ENCODE measurements at regions not wholly inside any gene's neighbourhood (a gene's known extent, or its start where the extent isn't known, plus 50 kb on each side); places are given as distances from the start of the nearest gene placed in this dataset.

DNA sequence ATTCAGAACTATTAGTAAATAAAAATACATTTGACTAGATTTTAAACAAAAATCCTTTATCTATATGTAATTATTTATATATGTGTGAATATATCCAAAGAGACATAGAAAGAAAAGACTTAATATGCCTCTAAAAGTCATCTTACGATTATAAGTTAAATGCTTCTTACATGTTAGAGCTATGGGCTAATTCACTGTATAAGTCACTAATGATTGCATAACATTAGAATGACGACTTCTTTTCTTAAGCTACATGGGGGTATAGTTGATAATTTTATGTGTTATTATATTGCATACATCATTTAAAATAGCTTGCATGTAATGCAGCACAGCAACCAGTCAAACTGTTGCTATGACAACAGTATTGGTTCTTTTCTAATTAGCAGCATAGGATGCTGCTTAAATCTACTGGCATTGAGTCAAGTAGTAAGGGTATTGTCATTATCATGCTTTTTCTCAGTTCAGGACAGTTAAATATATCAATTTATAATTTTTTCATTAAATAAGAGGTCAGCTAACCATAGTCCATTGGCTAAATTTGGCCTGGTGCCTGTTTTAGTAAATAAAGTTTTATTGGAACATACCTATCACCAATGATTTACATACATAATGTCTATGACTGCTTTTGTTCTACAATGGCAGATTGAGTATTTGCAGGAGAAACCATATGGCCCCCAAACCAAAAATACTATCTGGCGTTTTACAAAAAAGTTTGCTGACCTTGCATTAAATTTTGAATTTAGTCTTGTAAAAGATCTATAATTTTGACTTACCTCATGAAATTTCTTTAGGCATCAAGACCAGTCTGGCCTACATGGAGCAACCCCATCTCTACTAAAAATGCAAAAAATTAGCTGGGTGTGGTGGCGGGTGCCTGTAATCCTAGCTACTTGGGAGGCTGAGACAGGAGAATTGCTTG is 207.7 kb upstream of the ZSWIM2 start:
- DNase-seq = no peak

DNA sequence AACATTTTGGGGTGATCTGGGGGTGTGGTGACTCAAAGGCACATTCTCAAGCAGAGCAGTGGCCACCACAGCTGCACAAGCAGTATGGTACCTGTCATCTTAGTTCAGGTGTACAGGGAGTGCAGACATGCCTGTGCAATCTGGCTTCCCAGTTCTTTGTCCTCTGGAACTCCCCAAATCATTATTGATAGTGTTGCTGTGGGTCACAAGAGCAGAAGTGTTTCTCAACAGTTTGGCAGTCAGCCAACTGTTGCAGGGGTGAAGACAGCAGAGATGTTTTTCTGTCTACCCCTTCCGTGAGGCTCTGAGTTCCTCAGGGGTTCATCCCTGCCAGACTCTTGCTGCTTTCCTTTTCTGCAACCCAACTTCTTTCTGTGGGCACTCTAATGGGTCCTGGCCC is 206.5 kb upstream of the ZSWIM2 start:
- peak; percentile 13 for DNase-seq

DNA sequence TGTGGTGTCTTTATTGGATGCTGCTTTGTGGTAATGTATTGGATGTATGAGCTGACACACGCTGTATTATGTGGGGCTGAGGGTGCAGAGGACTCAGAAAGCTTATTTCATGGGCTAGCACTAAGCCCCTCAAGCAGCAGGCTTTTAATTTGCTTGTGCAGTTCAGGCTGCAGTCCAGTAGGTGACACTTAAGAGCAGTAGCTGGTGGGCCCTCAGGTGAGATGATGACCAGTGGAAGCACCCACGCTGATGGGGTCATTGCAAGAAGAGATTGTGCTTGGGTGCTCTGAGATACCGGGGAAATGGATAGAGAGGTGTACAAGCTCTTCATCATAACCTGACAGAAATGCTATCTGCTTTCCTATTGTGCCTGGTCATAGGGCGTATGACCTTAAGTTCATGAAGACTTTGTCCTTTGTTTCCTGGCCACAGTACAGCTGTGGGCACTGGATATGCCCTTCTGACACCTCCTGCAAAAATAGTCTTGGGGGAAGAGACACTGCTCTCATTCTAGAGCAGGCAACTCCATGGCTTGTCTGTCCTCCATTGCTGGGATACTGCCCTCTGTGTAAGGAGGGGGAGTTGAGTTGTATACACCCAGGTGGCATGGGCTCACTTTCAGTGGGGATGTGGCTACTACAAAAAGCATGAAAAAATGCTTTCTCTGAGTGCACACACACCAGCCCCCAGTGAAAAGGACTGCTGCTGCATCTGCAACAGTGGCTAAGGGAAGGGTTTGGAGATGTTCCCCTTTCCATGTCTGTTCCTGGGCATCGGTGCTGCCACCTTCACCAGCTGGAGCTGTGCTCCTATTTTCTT is 205.7 kb upstream of the ZSWIM2 start:
- no peak for DNase-seq

DNA sequence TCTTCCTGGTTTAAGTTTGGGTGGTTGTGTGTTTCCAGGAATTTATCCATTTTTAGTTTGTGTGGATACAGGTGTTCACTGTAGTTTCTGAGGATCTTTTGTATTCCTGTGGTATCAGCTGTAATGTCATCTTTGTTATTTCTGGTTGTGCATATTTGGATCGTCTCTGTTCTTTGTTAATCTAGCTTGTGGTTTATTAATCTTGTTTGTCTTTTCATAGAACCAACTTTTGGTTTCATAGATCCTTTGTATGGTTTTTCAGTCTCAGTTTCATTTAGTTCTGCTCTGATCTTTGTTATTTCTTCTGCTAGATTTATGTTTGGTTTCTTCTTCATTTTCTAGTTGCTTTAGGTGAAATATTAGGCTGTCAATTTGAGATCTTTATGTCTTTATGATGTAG is 202.4 kb upstream of the ZSWIM2 start:
- no peak for DNase-seq

DNA sequence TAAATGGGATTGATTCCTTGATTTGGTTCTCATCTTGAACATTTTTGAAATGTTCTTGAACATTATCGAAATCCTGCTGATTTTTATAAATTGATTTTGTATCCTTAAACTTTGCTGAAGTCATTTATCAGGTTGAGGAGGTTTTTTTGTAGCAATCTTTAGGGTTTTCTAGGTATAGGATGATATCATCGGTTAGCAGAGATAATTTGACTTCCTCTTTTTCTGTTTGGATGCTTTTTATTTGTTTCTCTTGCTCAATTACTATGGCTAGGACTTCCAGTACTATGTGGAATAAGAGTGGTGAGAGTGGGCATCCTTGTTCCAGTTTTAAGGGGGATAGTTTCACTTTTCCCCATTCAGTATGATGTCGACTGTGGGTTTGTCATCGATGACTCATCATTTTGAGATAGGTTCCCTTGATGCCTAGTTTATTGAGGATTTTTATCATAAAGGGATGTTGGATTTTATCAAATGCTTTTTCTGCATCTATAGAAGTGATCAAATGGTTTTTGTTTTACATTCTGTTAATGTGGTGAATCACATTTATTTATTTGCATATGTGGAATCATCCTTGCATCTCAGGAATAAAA is 201.5 kb upstream of the ZSWIM2 start:
- DNase-seq = no peak

DNA sequence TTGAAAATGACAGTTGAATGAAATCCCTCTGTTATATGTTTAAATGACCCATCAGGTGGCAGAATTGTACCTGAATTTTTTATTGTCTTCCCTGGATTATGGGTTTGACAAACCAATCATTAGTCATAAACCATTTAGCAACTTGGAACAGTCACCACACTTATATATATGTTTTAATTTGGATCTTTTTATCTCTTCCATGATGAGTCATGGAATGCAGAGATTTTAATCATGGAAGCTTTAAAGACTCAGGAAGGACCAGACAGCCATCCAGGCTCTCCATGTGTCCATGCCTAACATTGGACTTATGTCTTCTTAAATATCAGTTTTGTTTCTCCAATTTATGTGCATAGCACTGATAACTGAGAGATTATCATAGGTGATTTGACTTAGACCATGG is 188.3 kb upstream of the ZSWIM2 start:
- no peak for DNase-seq

DNA sequence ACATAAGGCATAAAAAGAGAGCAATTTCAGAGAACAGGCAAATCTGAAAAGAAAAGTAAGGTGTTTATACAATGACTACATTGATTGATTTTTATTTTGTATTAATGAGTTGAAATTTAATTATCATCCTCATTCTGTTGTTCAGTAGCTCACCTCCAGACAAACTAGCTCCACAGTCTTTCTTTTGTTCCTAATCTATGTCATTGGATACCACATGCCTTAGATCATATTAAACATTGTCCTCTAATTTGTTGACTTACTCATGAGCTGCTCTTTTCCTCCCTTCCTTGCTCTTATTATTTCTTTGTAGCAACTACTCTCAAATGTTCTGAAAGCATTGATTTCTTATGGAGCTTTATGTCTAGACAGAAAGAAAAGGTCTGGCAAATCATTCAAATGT is 185.5 kb upstream of the ZSWIM2 start:
- no peak for DNase-seq

DNA sequence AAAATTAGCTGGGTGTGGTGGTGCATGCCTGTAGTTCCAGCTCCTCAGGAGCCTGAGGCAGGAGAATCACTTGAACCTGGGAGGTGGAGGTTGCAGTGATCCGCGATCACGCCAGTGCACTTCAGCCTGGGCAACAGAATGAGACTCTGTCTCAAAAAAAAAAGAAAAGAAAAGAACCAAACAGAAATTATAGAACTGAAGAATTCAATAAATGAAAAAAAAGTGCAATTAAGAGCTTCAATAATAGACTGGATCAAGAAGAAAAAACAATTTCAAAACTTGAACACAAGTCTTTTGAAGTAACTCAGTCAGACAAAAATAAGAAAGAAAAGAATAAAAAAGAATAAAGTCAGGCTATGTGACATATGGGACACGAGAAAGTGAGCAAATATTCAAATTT is 175.8 kb upstream of the ZSWIM2 start:
- DNase-seq = no peak

DNA sequence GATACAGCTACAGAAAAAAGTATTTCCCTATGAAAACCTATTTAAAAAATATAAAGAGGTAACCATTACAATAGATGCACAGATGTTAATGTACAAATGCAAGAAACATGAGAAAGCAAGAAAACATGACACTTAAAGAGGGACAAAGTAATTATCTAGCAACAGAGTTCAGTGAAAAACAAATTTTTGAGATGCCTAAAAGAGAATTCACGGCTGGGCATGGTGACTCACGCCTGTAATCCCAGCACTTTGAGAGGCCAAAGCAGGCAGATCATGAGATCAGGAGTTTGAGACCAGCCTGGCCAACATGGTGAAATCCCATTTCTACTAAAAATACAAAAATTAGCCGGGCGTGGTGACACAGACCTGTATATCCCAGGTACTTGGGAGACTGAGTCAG is 175.0 kb upstream of the ZSWIM2 start:
- DNase-seq = peak; percentile 18

DNA sequence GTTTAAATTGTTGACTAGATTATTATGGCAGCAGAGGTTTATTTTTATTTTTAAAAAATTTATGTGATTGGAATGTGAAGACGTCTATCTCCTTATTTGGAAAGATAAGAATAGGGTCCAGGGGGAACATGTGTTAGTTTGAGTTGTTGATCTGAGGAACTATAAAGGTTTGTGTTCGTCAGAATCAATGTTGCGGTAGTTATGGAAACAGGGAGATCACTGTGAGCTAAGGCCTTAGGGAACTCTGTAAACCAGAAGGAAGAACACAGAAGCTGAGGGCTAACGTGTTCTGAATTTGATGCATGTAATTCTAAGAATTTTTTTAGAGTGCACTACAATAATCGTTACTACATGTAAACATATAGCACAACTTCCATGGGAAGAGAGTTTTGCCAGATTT is 168.5 kb upstream of the ZSWIM2 start:
- DNase-seq = no peak

DNA sequence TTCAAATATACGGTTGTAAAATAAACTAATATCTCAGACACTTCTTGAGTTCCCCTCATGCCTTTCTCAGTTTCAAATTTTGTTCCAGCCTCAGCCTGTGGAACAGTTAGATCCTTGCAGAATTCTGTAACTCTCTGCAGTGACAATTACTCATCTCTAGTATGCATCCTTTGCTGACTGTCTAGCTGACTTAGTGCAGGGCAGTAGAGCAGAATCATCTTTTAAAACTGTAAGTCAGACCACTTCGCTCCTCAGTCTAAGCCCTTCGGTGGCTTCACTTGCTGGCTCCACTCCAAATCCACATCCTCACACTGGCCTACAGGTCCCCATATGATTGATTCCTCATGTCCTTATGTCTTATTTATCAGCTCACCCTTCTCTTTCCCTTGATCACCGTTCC is 164.1 kb upstream of the ZSWIM2 start:
- peak; percentile 23 for DNase-seq

DNA sequence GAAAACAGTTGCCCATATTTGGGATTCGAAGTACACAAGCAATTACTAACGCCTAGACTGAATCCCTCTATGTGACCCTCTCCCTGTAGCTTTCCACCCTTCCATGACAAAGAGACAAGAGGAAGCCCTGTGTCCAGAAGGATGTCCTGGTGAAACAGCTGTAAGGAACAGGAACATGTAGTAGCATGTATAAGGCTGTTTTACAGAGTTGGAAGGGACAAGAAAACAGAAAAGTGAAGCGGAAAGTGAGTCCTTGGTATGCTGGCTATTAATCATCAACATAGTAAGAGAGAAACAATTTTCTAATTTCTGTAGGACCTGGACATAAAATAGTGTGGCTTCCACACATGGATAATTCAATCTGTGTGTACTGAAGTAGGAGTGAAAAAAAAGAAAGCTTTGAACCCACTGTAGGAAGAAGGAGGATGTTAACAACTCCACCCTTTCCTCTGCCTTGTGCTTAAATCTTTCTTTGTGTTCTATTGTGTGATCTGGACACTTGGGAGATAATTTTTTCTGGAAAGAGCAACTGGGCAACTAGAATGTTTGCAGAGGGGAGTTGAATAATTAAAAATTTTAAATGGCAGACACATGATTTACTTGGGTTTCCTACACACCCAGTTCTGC is 162.3 kb upstream of the ZSWIM2 start:
- DNase-seq = no peak

DNA sequence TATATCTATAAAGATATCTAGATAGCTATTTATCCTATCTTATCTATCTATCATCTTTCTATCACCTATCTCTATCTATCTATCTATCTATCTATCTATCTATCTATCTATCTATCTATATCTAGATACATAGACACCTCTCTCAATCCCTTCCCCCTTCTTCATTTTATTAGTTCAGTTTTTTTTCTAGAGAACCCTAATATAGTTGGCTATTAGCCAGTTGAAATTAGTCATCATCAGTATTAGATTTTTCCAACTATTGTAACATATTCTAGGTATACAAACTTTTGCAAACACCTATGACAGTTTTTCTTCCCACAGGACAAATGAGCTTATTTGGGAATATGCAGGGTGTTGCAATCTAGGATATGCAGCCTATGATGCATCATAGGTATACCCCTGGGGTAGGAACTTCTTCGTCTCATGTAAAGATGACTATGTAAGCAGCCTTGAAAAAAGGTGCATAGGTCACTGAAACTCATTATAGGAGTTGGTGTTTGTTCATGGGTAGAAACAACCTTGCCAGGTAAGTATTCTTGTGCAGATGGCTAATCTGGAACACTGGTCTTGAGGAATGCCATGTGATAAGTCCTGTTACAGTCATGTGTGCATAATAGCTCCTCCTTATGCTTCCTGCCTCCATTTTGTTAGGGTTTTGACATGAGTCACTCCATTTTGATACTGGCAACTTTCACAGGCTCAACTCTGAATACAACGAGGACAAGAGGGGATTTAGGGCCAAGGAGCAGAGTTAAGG is 160.7 kb upstream of the ZSWIM2 start:
- no peak for DNase-seq

DNA sequence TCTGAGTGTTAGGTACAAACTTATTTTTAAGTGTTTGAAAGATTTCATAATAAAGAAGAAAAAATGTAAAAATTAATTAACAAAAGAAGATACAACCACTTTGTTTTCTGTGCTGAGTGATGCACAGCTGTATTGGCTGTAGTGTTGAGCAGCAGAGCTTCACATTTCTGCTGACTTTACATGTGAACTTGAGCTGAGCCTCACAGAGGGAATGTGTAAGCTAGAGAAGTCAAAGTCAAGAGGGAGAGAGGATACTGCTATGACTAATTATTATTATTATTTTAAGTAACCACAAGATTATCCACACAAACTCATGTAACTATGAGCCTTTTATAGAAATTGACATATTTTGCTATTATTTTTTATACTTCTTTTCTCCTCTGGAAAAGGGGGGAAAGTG is 159.1 kb upstream of the ZSWIM2 start:
- DNase-seq = peak; percentile 42

DNA sequence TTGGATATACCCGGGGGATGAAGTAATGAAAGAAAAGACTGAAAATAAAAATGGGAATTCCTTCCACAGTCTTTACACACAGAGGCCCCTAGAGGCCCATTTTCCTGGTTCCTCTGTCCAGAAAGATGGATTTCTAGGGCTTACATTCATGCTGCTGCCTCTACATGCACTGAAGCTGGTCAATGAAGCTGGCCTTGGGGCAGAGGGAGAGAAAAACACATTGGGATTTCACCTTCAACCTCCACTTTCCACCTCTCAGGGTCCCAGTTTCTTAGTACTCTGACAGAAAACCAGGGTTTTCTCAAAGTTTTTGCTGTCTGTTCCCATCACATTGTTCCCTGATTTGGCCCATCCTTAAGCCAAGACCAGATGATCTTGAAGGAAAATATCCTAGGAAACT is 154.6 kb upstream of the ZSWIM2 start:
- DNase-seq = no peak

DNA sequence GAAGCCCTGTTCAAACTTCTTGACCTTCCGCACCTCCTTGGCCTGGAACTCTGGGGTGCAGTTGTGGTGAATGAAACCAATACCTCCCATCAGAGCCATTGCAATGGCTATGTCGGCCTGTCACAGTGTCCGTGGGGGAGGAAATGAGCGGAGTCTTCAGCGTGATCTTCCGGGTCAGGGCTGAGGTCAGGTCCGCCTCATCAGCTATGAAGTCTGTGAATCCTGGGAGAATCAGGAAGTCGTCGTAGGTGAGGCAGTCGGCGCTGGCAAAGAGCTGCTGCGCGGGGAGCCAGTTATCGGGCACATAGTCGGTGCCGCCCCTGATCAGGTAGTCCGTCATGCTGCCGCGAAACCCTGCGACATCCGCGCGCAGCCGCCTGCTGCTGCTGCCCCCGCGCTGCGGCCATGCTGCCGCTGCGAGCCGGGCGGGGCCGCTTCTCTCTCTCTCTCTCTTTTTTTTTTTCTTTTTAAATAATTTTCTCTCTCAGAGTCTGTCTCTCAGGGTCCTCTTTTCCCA is 154.1 kb upstream of the ZSWIM2 start:
- DNase-seq = no peak

DNA sequence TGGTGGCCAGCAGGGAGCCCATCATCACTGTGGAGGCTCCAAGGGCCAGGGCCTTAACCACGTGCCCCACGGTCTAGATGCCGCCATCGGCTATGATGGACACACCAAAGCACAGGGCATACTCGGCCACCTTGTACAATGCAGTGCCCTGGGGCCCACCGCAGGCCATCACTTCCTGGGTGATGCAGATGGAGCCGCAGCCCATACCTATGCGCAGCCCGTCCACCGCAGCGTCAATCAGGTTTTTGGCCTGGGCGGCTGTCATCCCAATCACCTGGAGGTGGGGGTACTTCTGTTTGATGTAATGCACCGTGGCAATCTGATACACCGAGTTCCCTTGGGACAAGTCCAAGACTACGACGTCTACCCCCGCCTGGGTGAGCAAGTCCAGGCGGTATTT is 153.3 kb upstream of the ZSWIM2 start:
- DNase-seq = no peak

DNA sequence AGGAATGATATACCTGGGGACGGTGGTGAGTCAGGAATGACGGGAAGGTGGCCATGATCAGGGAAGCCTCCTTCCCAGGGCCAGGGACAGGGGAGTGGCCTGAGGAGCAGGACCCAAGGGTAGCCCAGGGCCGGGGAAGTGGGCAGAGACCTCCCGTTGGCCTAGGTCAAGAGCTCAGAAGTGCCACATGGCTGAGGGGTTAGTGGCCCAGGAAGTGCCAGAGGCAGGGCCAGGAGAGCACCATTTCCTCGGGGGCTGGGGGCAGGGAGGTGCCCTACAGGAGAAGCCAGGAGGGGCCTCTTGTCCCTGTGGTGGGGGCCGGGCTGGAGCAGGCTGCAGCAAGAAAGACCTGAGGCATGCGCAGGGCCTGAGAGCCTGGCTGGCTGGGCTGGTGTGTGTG is 152.3 kb upstream of the ZSWIM2 start:
- no peak for DNase-seq

DNA sequence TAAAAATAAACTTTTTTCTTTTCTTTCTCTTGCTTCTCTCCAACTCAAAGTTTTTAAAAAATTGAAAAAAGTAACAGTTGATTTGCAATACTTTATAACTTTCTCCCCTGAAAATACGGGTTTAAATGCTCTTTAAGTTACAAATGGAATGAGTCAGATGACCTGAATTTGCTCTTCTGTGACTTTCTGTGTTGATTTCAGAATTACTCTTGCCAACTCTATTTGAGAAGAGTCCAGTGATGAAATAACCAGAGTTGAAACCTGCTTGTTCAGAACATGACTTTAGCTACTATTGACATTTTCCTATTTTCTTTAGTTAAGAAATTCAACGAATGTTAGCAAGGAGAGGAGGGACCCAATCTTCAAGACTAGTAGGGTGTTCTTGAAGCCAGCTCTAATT is 146.1 kb upstream of the ZSWIM2 start:
- peak; percentile 13 for DNase-seq

DNA sequence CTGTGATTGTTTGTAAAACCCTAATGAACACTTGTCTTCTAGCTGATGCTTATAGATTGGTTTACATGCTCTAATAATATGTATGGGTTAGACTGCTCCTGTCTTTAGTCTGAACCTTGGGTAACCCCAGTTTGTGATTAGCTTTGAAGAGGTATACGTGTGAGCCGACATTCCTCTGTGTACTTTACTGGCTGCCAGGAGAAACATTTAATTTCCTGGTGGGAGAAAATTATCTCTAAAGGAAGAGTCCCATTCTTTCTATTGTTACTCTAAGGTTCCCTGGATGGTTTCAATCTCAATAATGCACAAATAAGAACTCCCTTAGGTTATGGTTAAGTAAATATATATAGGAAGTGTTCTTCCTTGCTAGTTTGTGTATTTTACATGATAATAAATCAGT is 143.6 kb upstream of the ZSWIM2 start:
- DNase-seq = no peak

DNA sequence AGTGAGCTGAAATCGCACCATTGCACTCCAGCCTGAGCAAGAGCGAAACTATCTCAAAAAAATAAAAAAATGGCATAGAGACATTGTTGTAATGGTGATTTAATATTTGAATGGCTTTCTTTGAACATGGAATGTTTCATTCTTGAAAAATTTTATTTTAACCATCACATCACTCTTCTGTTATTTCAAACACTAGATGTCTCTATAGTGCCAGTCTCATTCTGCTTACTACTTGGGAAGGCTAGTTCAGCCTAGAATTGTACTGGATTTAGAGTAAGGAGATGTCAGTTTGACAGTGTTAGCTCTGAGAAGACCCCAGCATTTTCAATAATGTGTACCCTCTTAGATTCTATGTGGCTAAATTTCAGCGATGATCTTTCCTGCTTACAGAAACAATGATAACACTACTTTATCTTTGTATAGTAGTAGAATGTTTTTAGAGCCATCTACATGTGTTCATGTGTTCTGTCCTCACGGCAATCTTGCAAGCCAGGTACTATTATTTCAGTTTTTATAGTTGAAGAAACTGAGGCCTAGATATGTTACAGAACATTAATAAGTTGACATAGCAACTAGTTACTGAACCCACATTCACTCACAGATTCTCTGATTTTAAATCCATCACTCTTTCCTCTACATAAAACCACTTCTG is 142.9 kb upstream of the ZSWIM2 start:
- DNase-seq = no peak

DNA sequence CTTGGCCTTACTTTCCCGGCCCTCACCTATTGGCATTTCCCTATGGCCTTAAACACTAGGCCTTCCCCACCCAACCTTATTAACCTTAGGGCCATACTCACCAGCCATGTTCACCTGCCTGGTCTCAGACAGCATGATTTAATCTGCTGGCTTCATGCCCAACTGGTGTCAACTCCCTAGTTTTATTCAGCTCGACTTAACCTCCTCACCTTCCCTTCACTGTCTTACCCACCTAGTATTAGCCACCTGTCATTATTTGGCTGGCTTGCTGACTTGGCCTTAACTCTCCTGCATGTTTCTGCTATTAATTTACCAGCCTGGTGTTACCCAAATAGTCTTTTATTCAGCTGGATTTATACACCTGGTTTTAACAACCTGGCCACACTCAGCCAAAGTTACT is 136.0 kb upstream of the ZSWIM2 start:
- DNase-seq = no peak
